Endodermal cell (in vitro differentiated cells): ENCODE measurements at regions not wholly inside any gene's neighbourhood (a gene's known extent, or its start where the extent isn't known, plus 50 kb on each side); places are given as distances from the start of the nearest gene placed in this dataset.

Experiments
- DNase-seq: peaks from one replicate; pipeline ENCODE4 v3.0.0-alpha.2; 2017
- H3K27ac ChIP-seq: 2 replicates; pipeline ENCODE4 v1.5.1; 2013; ENCODE audit warnings: mild to moderate bottlenecking, low read depth, low read length, moderate library complexity
- H3K27me3 ChIP-seq: 2 replicates; pipeline ENCODE4 v1.6.1; 2013; ENCODE audit warnings: mild to moderate bottlenecking, low read length, moderate library complexity; ENCODE audit not compliant: insufficient read depth, control insufficient read depth, poor library complexity, severe bottlenecking
- H3K36me3 ChIP-seq: 2 replicates; pipeline ENCODE4 v1.7.0; 2013; ENCODE audit warnings: mild to moderate bottlenecking, low read length, moderate library complexity; ENCODE audit not compliant: control insufficient read depth, insufficient read depth
- H3K4me1 ChIP-seq: one replicate; pipeline ENCODE4 v1.7.0; 2013; ENCODE audit warnings: low read length; ENCODE audit not compliant: control insufficient read depth, insufficient read depth
- H3K4me3 ChIP-seq: 2 replicates; pipeline ENCODE4 v1.5.1; 2013; ENCODE audit warnings: mild to moderate bottlenecking, low read length, moderate library complexity
- H3K9ac ChIP-seq: 2 replicates; pipeline ENCODE4 v1.6.1; 2013; ENCODE audit warnings: mild to moderate bottlenecking, low read length, moderate library complexity; ENCODE audit not compliant: poor library complexity, severe bottlenecking; ENCODE audit errors: extremely low read depth
- H3K9me3 ChIP-seq: 2 replicates; pipeline ENCODE4 v1.6.1; 2013; ENCODE audit warnings: mild to moderate bottlenecking, low read length, moderate library complexity; ENCODE audit not compliant: control insufficient read depth
- H3K27ac Mint-ChIP-seq: 2 replicates; pipeline ENCODE4 v1.8.0; 2020; ENCODE audit warnings: mixed read lengths
- H3K27me3 Mint-ChIP-seq: 2 replicates; pipeline ENCODE4 v1.8.0; 2021; ENCODE audit warnings: mild to moderate bottlenecking, mixed read lengths; ENCODE audit not compliant: insufficient read depth
- H3K36me3 Mint-ChIP-seq: 2 replicates; pipeline ENCODE4 v1.8.0; 2020; ENCODE audit warnings: low read depth, mixed read lengths
- H3K4me1 Mint-ChIP-seq: 2 replicates; pipeline ENCODE4 v1.8.0; 2020; ENCODE audit warnings: mixed read lengths
- H3K4me3 Mint-ChIP-seq: 2 replicates; pipeline ENCODE4 v1.8.0; 2020; ENCODE audit warnings: mild to moderate bottlenecking, moderate library complexity, mixed read lengths
- H3K9me3 Mint-ChIP-seq: 2 replicates; pipeline ENCODE4 v1.8.0; 2020; ENCODE audit warnings: mild to moderate bottlenecking, mixed read lengths
- whole genome bisulfite sequencing, 2 experiments: methylation state at CpG; one replicate each; pipeline versions ENCODE4 v1.1.5 to v1.1.7; 2013; ENCODE audit warnings: missing lambda C conversion rate in 2 of 2, mixed read lengths in 1 of 2; ENCODE audit not compliant: insufficient coverage in 1 of 2, insufficient read length in 1 of 2; 5-methylcytosine and 5-hydroxymethylcytosine counted together
- TF ChIP-seq, protein P1 (sequence below): fragments of 200-600 bp; sonication (generic); conservative IDR thresholded peaks from 2 replicates; pipeline ENCODE4 v1.5.0; 2021; ENCODE audit warnings: antibody characterized with exemption, mild to moderate bottlenecking

DNA sequence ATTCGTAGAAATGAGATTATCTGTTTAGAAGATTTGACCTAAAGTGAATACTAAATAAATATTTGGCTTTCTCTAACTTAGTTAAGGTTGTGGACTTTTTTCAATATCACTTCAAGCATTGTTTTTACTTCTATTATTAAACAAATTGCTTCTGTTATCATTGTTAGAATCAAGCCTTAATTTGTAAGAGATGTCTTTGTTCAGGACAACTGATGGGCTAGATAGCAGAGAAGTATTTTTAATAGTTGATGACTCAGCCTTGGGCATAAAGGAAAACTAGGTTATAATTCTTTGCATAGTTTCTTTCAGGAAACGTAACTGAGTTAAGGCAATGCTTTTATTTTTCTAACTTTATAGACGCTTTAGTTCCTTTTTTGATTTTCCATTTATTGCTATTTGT, 128.8 kb upstream of the SMIM30 start:
- WGBS, 2 experiments, result 96 to 100% methylated on average over 1 to 2 of the region's 3 CpGs

DNA sequence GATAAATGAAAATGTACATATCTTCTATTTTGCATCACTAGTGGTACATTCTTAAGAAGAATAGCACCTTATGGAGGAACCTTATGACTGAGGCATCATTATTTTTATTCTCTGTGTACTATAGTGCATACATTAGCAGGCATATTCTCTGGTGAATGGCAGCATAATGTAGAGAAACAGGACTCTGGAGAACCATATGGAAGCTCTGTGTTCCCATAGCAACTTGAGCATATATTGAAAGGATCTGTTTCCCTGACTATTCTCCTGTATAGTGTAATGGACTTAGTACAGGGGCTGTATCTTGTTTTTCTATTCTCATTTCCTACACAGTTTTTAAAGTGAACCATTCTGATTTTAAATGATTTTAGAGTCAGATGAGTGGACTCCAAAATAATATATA, 128.4 kb upstream of the SMIM30 start:
- Histone ChIP-seq H3K27ac (no peak overlapping the region), H3K9me3 (no peaks in the 10 kb centered on the region), H3K4me1 (peaks cover 7% of the 10 kb centered on the region), H3K9ac (no peak overlapping the region), H3K27me3 (no peaks in the 10 kb centered on the region), H3K4me3 (no peak overlapping the region), H3K36me3 (no peaks in the 10 kb centered on the region)
- DNase-seq, result no peak
- Mint-ChIP-seq H3K27me3 (peaks cover 3% of the 10 kb centered on the region), H3K4me1 (peaks cover 1% of the 10 kb centered on the region), H3K9me3 (no peaks in the 10 kb centered on the region), H3K36me3 (no peaks in the 10 kb centered on the region), H3K27ac (no peak overlapping the region), H3K4me3 (no peak overlapping the region)
- TF ChIP-seq, protein P1, sequence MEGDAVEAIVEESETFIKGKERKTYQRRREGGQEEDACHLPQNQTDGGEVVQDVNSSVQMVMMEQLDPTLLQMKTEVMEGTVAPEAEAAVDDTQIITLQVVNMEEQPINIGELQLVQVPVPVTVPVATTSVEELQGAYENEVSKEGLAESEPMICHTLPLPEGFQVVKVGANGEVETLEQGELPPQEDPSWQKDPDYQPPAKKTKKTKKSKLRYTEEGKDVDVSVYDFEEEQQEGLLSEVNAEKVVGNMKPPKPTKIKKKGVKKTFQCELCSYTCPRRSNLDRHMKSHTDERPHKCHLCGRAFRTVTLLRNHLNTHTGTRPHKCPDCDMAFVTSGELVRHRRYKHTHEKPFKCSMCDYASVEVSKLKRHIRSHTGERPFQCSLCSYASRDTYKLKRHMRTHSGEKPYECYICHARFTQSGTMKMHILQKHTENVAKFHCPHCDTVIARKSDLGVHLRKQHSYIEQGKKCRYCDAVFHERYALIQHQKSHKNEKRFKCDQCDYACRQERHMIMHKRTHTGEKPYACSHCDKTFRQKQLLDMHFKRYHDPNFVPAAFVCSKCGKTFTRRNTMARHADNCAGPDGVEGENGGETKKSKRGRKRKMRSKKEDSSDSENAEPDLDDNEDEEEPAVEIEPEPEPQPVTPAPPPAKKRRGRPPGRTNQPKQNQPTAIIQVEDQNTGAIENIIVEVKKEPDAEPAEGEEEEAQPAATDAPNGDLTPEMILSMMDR, result no peak

More for the DNA sequence above, 128.8 kb upstream of the SMIM30 start:
- Mint-ChIP-seq H3K27me3 (peaks cover 3% of the 10 kb centered on the region), H3K27ac (no peak overlapping the region), H3K36me3 (no peaks in the 10 kb centered on the region), H3K4me1 (peaks cover 1% of the 10 kb centered on the region), H3K4me3 (no peak overlapping the region), H3K9me3 (no peaks in the 10 kb centered on the region)
- H3K27ac ChIP-seq, result no peak overlapping the region
- DNase-seq, result no peak
- H3K4me1 ChIP-seq, result peaks cover 7% of the 10 kb centered on the region
- no peaks in the 10 kb centered on the region for H3K27me3 ChIP-seq
- no peak overlapping the region for H3K4me3 ChIP-seq
- TF ChIP-seq, protein P1, result no peak
- H3K36me3 ChIP-seq, result no peaks in the 10 kb centered on the region
- H3K9me3 ChIP-seq, result no peaks in the 10 kb centered on the region
- no peak overlapping the region for H3K9ac ChIP-seq

DNA sequence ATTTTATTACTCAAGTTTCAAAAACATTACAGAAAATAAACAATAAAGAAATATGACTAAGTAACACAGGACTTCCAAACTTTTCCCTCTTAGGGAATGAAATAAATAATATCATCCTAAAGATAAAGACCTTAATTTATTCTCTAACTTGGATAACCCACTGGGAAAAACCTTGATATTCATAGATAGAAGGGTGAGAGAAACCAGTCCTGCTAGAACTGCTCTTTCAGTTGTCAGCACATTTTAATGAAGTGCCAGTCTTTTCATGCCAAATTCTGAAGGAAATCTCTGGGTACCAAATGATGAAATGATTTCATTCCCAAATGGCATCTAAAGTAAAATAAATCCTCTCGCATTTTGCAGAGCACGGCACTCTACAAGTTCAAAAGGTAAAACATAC, 114.5 kb upstream of the SMIM30 start:
- no peaks in the 10 kb centered on the region for H3K4me1 ChIP-seq
- H3K9ac ChIP-seq, result no peak overlapping the region
- Mint-ChIP-seq H3K9me3 (peaks cover 9% of the 10 kb centered on the region), H3K27me3 (peaks cover 2% of the 10 kb centered on the region), H3K27ac (no peak overlapping the region), H3K4me3 (no peak overlapping the region), H3K36me3 (no peaks in the 10 kb centered on the region), H3K4me1 (peaks cover 7% of the 10 kb centered on the region)
- no peaks in the 10 kb centered on the region for H3K27me3 ChIP-seq
- 80 to 96% methylated on average over 1 to 2 of the region's 2 CpGs for WGBS, 2 experiments
- no peaks in the 10 kb centered on the region for H3K9me3 ChIP-seq
- H3K4me3 ChIP-seq, result no peak overlapping the region
- TF ChIP-seq, protein P1, result no peak
- H3K27ac ChIP-seq, result no peak overlapping the region
- no peaks in the 10 kb centered on the region for H3K36me3 ChIP-seq
- no peak for DNase-seq
